HEK293T (cell line): ENCODE measurements at regions not wholly inside any gene's neighbourhood (a gene's known extent, or its start where the extent isn't known, plus 50 kb on each side); places are given as distances from the start of the nearest gene placed in this dataset.

ENCODE experiments used
- ELF4 ChIP-seq: fragments of 450-650 bp; IDR thresholded peaks from 2 replicates; pipeline ENCODE4 v1.6.1; 2017; ENCODE audit warnings: antibody characterized with exemption
- FOXM1 ChIP-seq: fragments of 450-650 bp; IDR thresholded peaks from 2 replicates; pipeline ENCODE4 v1.6.1; 2017; ENCODE audit warnings: mild to moderate bottlenecking, borderline replicate concordance
- NFRKB ChIP-seq: fragments of 450-650 bp; IDR thresholded peaks from 2 replicates; pipeline ENCODE4 v1.6.1; 2016; ENCODE audit warnings: mild to moderate bottlenecking, moderate library complexity
- SP1 ChIP-seq: fragments of 450-650 bp; IDR thresholded peaks from 2 replicates; pipeline ENCODE4 v1.6.1; 2017
- TARDBP ChIP-seq: fragments of 450-650 bp; IDR thresholded peaks from 2 replicates; pipeline ENCODE4 v1.6.1; 2016

- TF ChIP-seq NFRKB (no peak), FOXM1 (no peak), TARDBP (no peak), SP1 (no peak), ELF4 (no peak)
Measured at GRCh38 chr10:3693698-3694080, 91.3 kb downstream of the KLF6 start.
